Head of caudate nucleus (tissue), 42 donors: ENCODE measurements at regions not wholly inside any gene's neighbourhood (a gene's known extent, or its start where the extent isn't known, plus 50 kb on each side); places are given as distances from the start of the nearest gene placed in this dataset.
"Not testable (repeated sequence)": the region's sequence is repeated elsewhere in the genome, so short reads cannot be mapped to it uniquely, and the experiment has no call there.

Experiments
- DNase-seq, 42 donors: peaks; one replicate each; pipeline versions ENCODE4 v3.0.0 to v3.0.0-alpha.2; 2020 to 2021; ENCODE audit warnings: mixed read lengths in 7 of 42
- intact Hi-C: fragments of 100-400 bp; cut with DNase I; formaldehyde crosslinking; loops from one replicate; pipeline ENCODE4 v1.15.0; 2022

GRCh38 chrX:40244980-40245379 is 147.2 kb upstream of the BCOR start:
- DNase-seq, result no peak
- intact Hi-C loops, result no loop called here

GRCh38 chrX:40243755-40244515 is 146.2 kb upstream of the BCOR start:
- peak in 1 of 42 donors; percentile 3 for DNase-seq
- intact Hi-C loops, result no loop called here

GRCh38 chrX:40240844-40241243 is 143.1 kb upstream of the BCOR start:
- DNase-seq, result no peak
- intact Hi-C loops, result no loop called here

GRCh38 chrX:40237731-40238178 is 140.0 kb upstream of the BCOR start:
- peak in 1 of 42 donors; percentile 16 for DNase-seq
- intact Hi-C loops, result no loop called here

- intact Hi-C loops, result no loop called here
- no peak for DNase-seq
Measured at GRCh38 chrX:40230646-40231045, 132.9 kb upstream of the BCOR start.

- DNase-seq, result no peak
- intact Hi-C loops, result no loop called here
Measured at GRCh38 chrX:40227125-40227524, 129.4 kb upstream of the BCOR start.

- no peak for DNase-seq
- intact Hi-C loops, result no loop called here
Measured at GRCh38 chrX:40224658-40225057, 126.9 kb upstream of the BCOR start.

- DNase-seq, intact Hi-C loops: not testable (repeated sequence)
Measured at GRCh38 chrX:40222612-40223011, 124.9 kb upstream of the BCOR start.

- intact Hi-C loops, result no loop called here
- no peak for DNase-seq
Measured at GRCh38 chrX:40213092-40213491, 115.3 kb upstream of the BCOR start.

- intact Hi-C loops, result no loop called here
- DNase-seq, result no peak
Measured at GRCh38 chrX:40209951-40210617, 112.3 kb upstream of the BCOR start.

GRCh38 chrX:40207626-40208025 is 109.9 kb upstream of the BCOR start:
- intact Hi-C loops, result no loop called here
- DNase-seq, result no peak

GRCh38 chrX:40205471-40205870 is 107.7 kb upstream of the BCOR start:
- intact Hi-C loops, result no loop called here
- no peak for DNase-seq

GRCh38 chrX:40202456-40202855 is 104.7 kb upstream of the BCOR start:
- intact Hi-C loops, result no loop called here
- DNase-seq, result no peak

- intact Hi-C loops, result no loop called here
- no peak for DNase-seq
Measured at GRCh38 chrX:40201329-40201885, 103.6 kb upstream of the BCOR start.

GRCh38 chrX:40199704-40200103 is 101.9 kb upstream of the BCOR start:
- intact Hi-C loops, result no loop called here

GRCh38 chrX:40197071-40197470 is 99.3 kb upstream of the BCOR start:
- no peak for DNase-seq
- intact Hi-C loops, result no loop called here

More at GRCh38 chrX:40199704-40200103, 101.9 kb upstream of the BCOR start:
- DNase-seq, result no peak

- DNase-seq, result no peak
- intact Hi-C loops, result no loop called here
Measured at GRCh38 chrX:40195368-40195767, 97.6 kb upstream of the BCOR start.

GRCh38 chrX:40192196-40192595 is 94.4 kb upstream of the BCOR start:
- DNase-seq, result no peak
- intact Hi-C loops, result no loop called here

GRCh38 chrX:40189637-40190036 is 91.9 kb upstream of the BCOR start:
- no peak for DNase-seq

More at GRCh38 chrX:40189637-40190036, 91.9 kb upstream of the BCOR start:
- intact Hi-C loops, result loop anchor here (10.0 kb wide), 1 partner anchor 75 kb away; no protein-coding TSS in a partner anchor
